Activated B cell treated with CpG ODN at 0.5 μM for 24 hours (primary cell): ENCODE measurements at regions not wholly inside any gene's neighbourhood (a gene's known extent, or its start where the extent isn't known, plus 50 kb on each side); places are given as distances from the start of the nearest gene placed in this dataset.

Source experiments
- ATAC-seq: fragments of 200-7000 bp; cut with Tn5 transposase; one replicate; pipeline ENCODE4 v1.10.0; 2021; ENCODE audit warnings: low read depth, mild to moderate bottlenecking, moderate library complexity
- CTCF ChIA-PET: fragments of 350-600 bp; sonication (Branson Sonifier 250); formaldehyde crosslinking; loops from one replicate; lab custom pipeline; 2021; ENCODE audit warnings: antibody characterized with exemption; lab: Charles Lee
- POLR2A ChIA-PET: fragments of 350-600 bp; sonication (Branson Sonifier 250); formaldehyde crosslinking; loops from one replicate; lab custom pipeline; 2021; ENCODE audit warnings: antibody characterized with exemption; lab: Charles Lee
- DNase-seq: peaks from one replicate; pipeline ENCODE4 v3.0.0; 2022
- H3K27ac Mint-ChIP-seq: one replicate; pipeline ENCODE4 v1.8.0; 2020; ENCODE audit warnings: mixed read lengths
- H3K27me3 Mint-ChIP-seq: one replicate; pipeline ENCODE4 v1.8.0; 2021; ENCODE audit warnings: mixed read lengths
- H3K36me3 Mint-ChIP-seq: one replicate; pipeline ENCODE4 v1.8.0; 2021; ENCODE audit warnings: low read depth, mixed read lengths
- H3K4me1 Mint-ChIP-seq: one replicate; pipeline ENCODE4 v1.8.0; 2021; ENCODE audit warnings: mixed read lengths
- H3K4me3 Mint-ChIP-seq: one replicate; pipeline ENCODE4 v1.8.0; 2020; ENCODE audit warnings: mild to moderate bottlenecking, mixed read lengths
- H3K9me3 Mint-ChIP-seq: one replicate; pipeline ENCODE4 v1.8.0; 2020; ENCODE audit warnings: mixed read lengths
- intact Hi-C: fragments of 100-400 bp; cut with micrococcal nuclease; formaldehyde crosslinking; loops from one replicate; pipeline ENCODE4 v1.15.1; 2024
- TF ChIP-seq, protein P1 (sequence below): fragments of 200-600 bp; IDR thresholded peaks from one replicate; pipeline ENCODE4 v1.8.0; 2022; ENCODE audit warnings: antibody characterized with exemption, mild to moderate bottlenecking

DNA sequence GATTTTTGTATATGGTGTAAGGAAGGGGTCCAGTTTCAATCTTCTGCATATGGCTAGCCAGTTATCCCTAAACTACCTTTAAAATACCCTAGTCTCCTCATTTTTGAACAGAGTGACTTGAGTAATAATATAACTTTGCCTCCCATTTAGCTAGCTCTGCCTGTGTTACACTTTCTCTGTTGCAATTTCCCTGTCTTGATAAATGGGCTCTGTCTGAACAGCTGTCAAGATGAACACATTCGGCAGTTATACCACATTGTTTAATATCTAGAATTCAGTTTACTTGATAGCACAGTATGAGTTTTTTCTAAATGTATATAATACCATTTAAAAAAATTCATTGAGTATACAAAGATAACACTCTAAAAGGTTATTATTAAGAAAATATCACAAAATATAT lies 562.9 kb upstream of the FTMT start:
- ATAC-seq (no peak), DNase-seq (no peak)
- H3K27ac Mint-ChIP-seq, result no peak overlapping the region
- intact Hi-C loops, result no loop called here
- CTCF ChIA-PET, result no interaction called here
- no peaks in the 10 kb centered on the region for H3K36me3 Mint-ChIP-seq
- no peak overlapping the region for H3K4me3 Mint-ChIP-seq
- no peaks in the 10 kb centered on the region for H3K4me1 Mint-ChIP-seq
- TF ChIP-seq, protein P1, sequence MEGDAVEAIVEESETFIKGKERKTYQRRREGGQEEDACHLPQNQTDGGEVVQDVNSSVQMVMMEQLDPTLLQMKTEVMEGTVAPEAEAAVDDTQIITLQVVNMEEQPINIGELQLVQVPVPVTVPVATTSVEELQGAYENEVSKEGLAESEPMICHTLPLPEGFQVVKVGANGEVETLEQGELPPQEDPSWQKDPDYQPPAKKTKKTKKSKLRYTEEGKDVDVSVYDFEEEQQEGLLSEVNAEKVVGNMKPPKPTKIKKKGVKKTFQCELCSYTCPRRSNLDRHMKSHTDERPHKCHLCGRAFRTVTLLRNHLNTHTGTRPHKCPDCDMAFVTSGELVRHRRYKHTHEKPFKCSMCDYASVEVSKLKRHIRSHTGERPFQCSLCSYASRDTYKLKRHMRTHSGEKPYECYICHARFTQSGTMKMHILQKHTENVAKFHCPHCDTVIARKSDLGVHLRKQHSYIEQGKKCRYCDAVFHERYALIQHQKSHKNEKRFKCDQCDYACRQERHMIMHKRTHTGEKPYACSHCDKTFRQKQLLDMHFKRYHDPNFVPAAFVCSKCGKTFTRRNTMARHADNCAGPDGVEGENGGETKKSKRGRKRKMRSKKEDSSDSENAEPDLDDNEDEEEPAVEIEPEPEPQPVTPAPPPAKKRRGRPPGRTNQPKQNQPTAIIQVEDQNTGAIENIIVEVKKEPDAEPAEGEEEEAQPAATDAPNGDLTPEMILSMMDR, result no peak
- no peaks in the 10 kb centered on the region for H3K27me3 Mint-ChIP-seq
- POLR2A ChIA-PET, result no interaction called here
- peaks cover 3% of the 10 kb centered on the region for H3K9me3 Mint-ChIP-seq

DNA sequence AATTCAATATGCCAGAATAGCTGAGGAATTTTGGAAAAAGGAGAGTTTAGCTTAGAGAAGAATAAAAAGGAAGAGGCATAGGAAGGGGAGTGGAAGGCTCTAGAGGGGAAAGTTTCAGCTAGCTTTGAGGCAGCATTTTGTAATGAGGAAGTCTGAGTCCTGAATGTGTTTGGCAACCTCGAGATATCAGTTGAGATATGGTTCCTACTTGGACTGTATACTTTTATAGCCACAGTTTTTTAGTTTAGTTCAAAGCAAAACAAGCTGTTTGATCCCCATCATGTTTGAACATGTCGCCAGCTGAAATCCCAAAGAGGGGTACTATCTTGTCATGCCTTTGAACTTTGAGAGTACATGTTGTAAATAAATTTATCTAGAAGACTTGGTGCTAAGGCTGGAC lies 559.0 kb upstream of the FTMT start:
- Mint-ChIP-seq H3K36me3 (no peaks in the 10 kb centered on the region), H3K4me3 (no peak overlapping the region)

DNA sequence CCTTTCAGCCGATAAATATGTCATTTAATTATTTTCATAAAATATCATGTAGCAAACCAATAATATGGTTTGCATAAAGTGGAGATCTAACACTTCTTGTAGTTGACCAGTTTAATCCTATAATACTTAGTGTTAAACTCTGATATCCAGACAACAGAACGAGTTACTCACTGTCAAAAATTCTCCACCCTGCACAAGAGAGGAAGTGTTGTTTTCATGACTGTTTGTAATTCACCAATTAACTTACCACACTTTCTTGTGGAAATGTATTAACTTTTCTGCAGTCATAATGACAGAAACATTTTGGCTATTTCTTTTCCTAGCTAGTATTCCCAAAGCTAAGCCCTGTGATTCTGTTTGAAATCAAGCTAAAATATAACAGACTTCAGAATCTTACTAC lies 555.3 kb upstream of the FTMT start:
- Mint-ChIP-seq H3K4me3 (no peak overlapping the region), H3K4me1 (no peaks in the 10 kb centered on the region), H3K9me3 (no peaks in the 10 kb centered on the region), H3K27ac (no peak overlapping the region), H3K36me3 (no peaks in the 10 kb centered on the region), H3K27me3 (no peaks in the 10 kb centered on the region)
- CTCF ChIA-PET, result no interaction called here
- DNase-seq, result no peak
- TF ChIP-seq, protein P1, result no peak
- POLR2A ChIA-PET, result no interaction called here
- intact Hi-C loops, result no loop called here
- no peak for ATAC-seq

More for the DNA sequence above, 559.0 kb upstream of the FTMT start:
- DNase-seq (no peak), ATAC-seq (no peak)
- H3K27ac Mint-ChIP-seq, result no peak overlapping the region
- TF ChIP-seq, protein P1, result no peak
- H3K9me3 Mint-ChIP-seq, result peaks cover 3% of the 10 kb centered on the region
- H3K27me3 Mint-ChIP-seq, result no peaks in the 10 kb centered on the region
- POLR2A ChIA-PET, result no interaction called here
- CTCF ChIA-PET, result no interaction called here
- intact Hi-C loops, result no loop called here
- no peaks in the 10 kb centered on the region for H3K4me1 Mint-ChIP-seq

DNA sequence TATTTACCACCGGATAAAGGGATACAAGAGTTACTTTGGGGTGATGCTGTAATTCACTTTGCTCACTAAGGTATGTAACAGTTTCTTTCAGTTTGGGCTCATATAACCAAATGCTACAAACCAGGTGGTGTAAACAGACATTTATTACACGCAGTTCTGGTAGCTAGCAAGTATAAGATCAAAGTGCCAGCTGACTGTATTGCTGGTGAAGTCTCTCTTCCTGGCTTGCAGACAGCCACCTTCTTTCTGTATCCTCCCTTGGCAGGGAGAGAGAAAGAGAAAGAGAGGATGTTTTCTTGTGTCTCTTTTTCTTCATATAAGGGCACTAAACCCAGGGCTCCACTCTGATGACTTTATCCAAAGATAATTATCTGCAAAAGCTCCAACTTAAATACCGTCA lies 552.5 kb upstream of the FTMT start:
- H3K4me1 Mint-ChIP-seq, result no peaks in the 10 kb centered on the region
- H3K9me3 Mint-ChIP-seq, result peaks cover 2% of the 10 kb centered on the region
- DNase-seq (no peak), ATAC-seq (no peak)
- H3K27me3 Mint-ChIP-seq, result no peaks in the 10 kb centered on the region
- H3K27ac Mint-ChIP-seq, result no peak overlapping the region
- H3K4me3 Mint-ChIP-seq, result no peak overlapping the region
- intact Hi-C loops, result no loop called here
- ChIA-PET CTCF (no interaction called here), POLR2A (no interaction called here)
- no peaks in the 10 kb centered on the region for H3K36me3 Mint-ChIP-seq
- TF ChIP-seq, protein P1, result no peak

DNA sequence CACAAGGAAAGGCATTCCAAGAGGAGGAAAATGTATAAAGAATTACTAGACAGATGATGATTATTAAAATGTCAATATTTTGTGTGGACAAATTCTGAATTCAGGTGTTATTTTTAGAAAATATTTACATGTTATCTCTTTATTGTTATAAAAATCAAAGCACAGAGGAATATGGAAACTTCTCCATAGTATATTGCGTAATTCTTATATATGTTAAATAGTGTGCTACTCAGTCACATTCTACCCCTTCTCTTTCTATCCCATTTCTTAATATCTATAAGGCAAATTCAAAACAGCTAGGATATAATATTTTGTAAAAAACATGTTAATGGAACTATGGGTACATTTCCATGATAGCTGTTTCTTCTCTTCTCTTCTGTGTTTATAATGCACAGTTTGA lies 546.8 kb upstream of the FTMT start:
- intact Hi-C loops, result no loop called here
- POLR2A ChIA-PET, result no interaction called here
- H3K27ac Mint-ChIP-seq, result no peak overlapping the region

More for the DNA sequence above, 546.8 kb upstream of the FTMT start:
- no peak for ATAC-seq
- DNase-seq, result no peak
- CTCF ChIA-PET, result no interaction called here
- Mint-ChIP-seq H3K4me3 (no peak overlapping the region), H3K36me3 (no peaks in the 10 kb centered on the region), H3K9me3 (peaks cover 2% of the 10 kb centered on the region), H3K27me3 (no peaks in the 10 kb centered on the region), H3K4me1 (no peaks in the 10 kb centered on the region)
- TF ChIP-seq, protein P1, result no peak
